ENCODE measurements at regions not wholly inside any gene's neighbourhood (a gene's known extent, or its start where the extent isn't known, plus 50 kb on each side); places are given as distances from the start of the nearest gene placed in this dataset.

GRCh38 chr5:120913396-120913795 is 449.3 kb downstream of the PRR16 start:
- DNase-seq (no peak), ATAC-seq (ENCODE audit: low read depth) (no peak)
- Histone ChIP-seq H4K20me1 (ENCODE audit: control insufficient read depth, insufficient read depth, low read length, poor library complexity, severe bottlenecking) (no peaks in the 10 kb centered on the region), H2AFZ (ENCODE audit: insufficient read depth, low read depth, low read length, poor library complexity, severe bottlenecking) (no peak overlapping the region), H3K9me3 (ENCODE audit: control extremely low read depth in 1 of 3, control insufficient read depth in 2 of 3, insufficient read depth in 1 of 3, low read length in 2 of 3) (no peaks in the 10 kb centered on the region), H3K27ac (ENCODE audit: low read length in 2 of 2) (no peak overlapping the region), H3K27me3 (replicated peaks in 1 of 4; ENCODE audit: control extremely low read depth in 1 of 4, control insufficient read depth in 3 of 4, insufficient read depth in 4 of 4, low read length in 3 of 4) (no peaks in the 10 kb centered on the region), H3K4me3 (ENCODE audit: control extremely low read depth in 1 of 5, extremely low read depth in 1 of 5, insufficient read depth in 1 of 5, low read depth in 2 of 5, low read length in 4 of 5) (no peak overlapping the region), H3K4me1 (ENCODE audit: control insufficient read depth in 2 of 2, insufficient read depth in 2 of 2, low read length in 2 of 2) (no peaks in the 10 kb centered on the region), H3K79me2 (ENCODE audit: control insufficient read depth, insufficient read depth, low read length) (no peaks in the 10 kb centered on the region), H3K36me3 (replicated peaks in 1 of 2; ENCODE audit: control extremely low read depth in 1 of 2, control insufficient read depth in 1 of 2, extremely low read depth in 1 of 2, insufficient read depth in 2 of 2, low read length in 1 of 2) (no peaks in the 10 kb centered on the region), H3K4me2 (replicated peaks; ENCODE audit: low read depth, low read length, poor library complexity, severe bottlenecking) (no peak overlapping the region), H3K9ac (ENCODE audit: low read length) (no peak overlapping the region)
- Mint-ChIP-seq H3K4me3 (no peak overlapping the region), H3K27me3 (no peaks in the 10 kb centered on the region), H3K27ac (no peak overlapping the region), H3K4me1 (no peaks in the 10 kb centered on the region), H3K9me3 (ENCODE audit: insufficient read depth) (no peaks in the 10 kb centered on the region)
- intact Hi-C loops (cut with micrococcal nuclease): no loop called here
- no peak for TF ChIP-seq EZH2 (IDR thresholded peaks at IDR 0.05; ENCODE audit: borderline replicate concordance, insufficient read depth, low read depth, low read length, poor library complexity, severe bottlenecking)
- TF ChIP-seq CTCF (IDR thresholded peaks at IDR 0.05): no peak
- ChIA-PET POLR2A (no interaction called here), CTCF (no interaction called here)
- WGBS (ENCODE audit: insufficient coverage): 83% methylated on average over 1 of the region's 2 CpGs

GRCh38 chr5:120917214-120917758 is 453.2 kb downstream of the PRR16 start:
- Histone ChIP-seq H3K36me3 (replicated peaks in 1 of 2; ENCODE audit: control extremely low read depth in 1 of 2, control insufficient read depth in 1 of 2, extremely low read depth in 1 of 2, insufficient read depth in 2 of 2, low read length in 1 of 2) (no peaks in the 10 kb centered on the region), H3K9ac (ENCODE audit: low read length) (no peak overlapping the region), H3K4me2 (replicated peaks; ENCODE audit: low read depth, low read length, poor library complexity, severe bottlenecking) (no peak overlapping the region), H3K9me3 (ENCODE audit: control extremely low read depth in 1 of 3, control insufficient read depth in 2 of 3, insufficient read depth in 1 of 3, low read length in 2 of 3) (no peaks in the 10 kb centered on the region), H4K20me1 (ENCODE audit: control insufficient read depth, insufficient read depth, low read length, poor library complexity, severe bottlenecking) (no peaks in the 10 kb centered on the region), H3K4me1 (ENCODE audit: control insufficient read depth in 2 of 2, insufficient read depth in 2 of 2, low read length in 2 of 2) (no peaks in the 10 kb centered on the region), H3K27me3 (replicated peaks in 1 of 4; ENCODE audit: control extremely low read depth in 1 of 4, control insufficient read depth in 3 of 4, insufficient read depth in 4 of 4, low read length in 3 of 4) (no peaks in the 10 kb centered on the region), H3K4me3 (ENCODE audit: control extremely low read depth in 1 of 5, extremely low read depth in 1 of 5, insufficient read depth in 1 of 5, low read depth in 2 of 5, low read length in 4 of 5) (no peak overlapping the region), H3K79me2 (ENCODE audit: control insufficient read depth, insufficient read depth, low read length) (no peaks in the 10 kb centered on the region), H3K27ac (ENCODE audit: low read length in 2 of 2) (no peak overlapping the region), H2AFZ (ENCODE audit: insufficient read depth, low read depth, low read length, poor library complexity, severe bottlenecking) (no peak overlapping the region)
- Mint-ChIP-seq H3K27ac (no peak overlapping the region), H3K4me1 (no peaks in the 10 kb centered on the region), H3K4me3 (no peak overlapping the region), H3K27me3 (no peaks in the 10 kb centered on the region), H3K9me3 (ENCODE audit: insufficient read depth) (no peaks in the 10 kb centered on the region)
- ChIA-PET POLR2A (no interaction called here), CTCF (no interaction called here)
- DNase-seq (no peak), ATAC-seq (ENCODE audit: low read depth) (no peak)
- intact Hi-C loops (cut with micrococcal nuclease): no loop called here
- no peak for TF ChIP-seq CTCF (IDR thresholded peaks at IDR 0.05)
- TF ChIP-seq EZH2 (IDR thresholded peaks at IDR 0.05; ENCODE audit: borderline replicate concordance, insufficient read depth, low read depth, low read length, poor library complexity, severe bottlenecking): no peak
- no CpG with 5 or more reads among the region's 1 CpG for WGBS (ENCODE audit: insufficient coverage)

Measured in B cell (primary cell).